HCT116 (cell line): ENCODE measurements at regions not wholly inside any gene's neighbourhood (a gene's known extent, or its start where the extent isn't known, plus 50 kb on each side); places are given as distances from the start of the nearest gene placed in this dataset.

Experiments
- CBX3 ChIP-seq: IDR thresholded peaks from 2 replicates; pipeline ENCODE4 v1.6.1; 2012; ENCODE audit warnings: low read depth
- CTCF ChIP-seq, 3 experiments: fragments of 200-600 bp in 1 of 3; sonication (generic) in 1 of 3; IDR thresholded peaks in 2 of 3; conservative IDR thresholded peaks in 1 of 3; 2 replicates each; pipeline ENCODE4 v1.5.1; 2012 to 2017; ENCODE audit warnings: low read depth in 2 of 3, low read length in 2 of 3, antibody characterized with exemption in 1 of 3, borderline replicate concordance in 1 of 3, control low read depth in 1 of 3, mild to moderate bottlenecking in 1 of 3, mixed read lengths in 1 of 3, mixed run types in 1 of 3, moderate library complexity in 1 of 3; ENCODE audit not compliant: insufficient read depth in 1 of 3
- EZH2 ChIP-seq: fragments of 200-600 bp; sonication (generic); IDR thresholded peaks from 2 replicates; pipeline ENCODE4 v1.6.1; 2017; ENCODE audit warnings: antibody characterized with exemption, mixed run types
- EZH2phosphoT487 ChIP-seq: fragments of 200-600 bp; IDR thresholded peaks from 2 replicates; pipeline ENCODE4 v1.6.1; 2018; ENCODE audit warnings: antibody characterized with exemption, borderline replicate concordance
- POLR2A ChIP-seq: IDR thresholded peaks from 2 replicates; pipeline ENCODE4 v1.7.0; 2011; ENCODE audit warnings: borderline replicate concordance; ENCODE audit not compliant: insufficient read depth, insufficient read length; ENCODE audit errors: extremely low read depth
- POLR2AphosphoS5 ChIP-seq: IDR thresholded peaks from 2 replicates; pipeline ENCODE4 v1.6.1; 2011; ENCODE audit warnings: mild to moderate bottlenecking, low read depth, low read length, moderate library complexity
- RAD21 ChIP-seq: IDR thresholded peaks from 2 replicates; pipeline ENCODE4 v1.6.1; 2012; ENCODE audit warnings: low read depth, mild to moderate bottlenecking
- REST ChIP-seq: IDR thresholded peaks from 2 replicates; pipeline ENCODE4 v1.6.1; 2012; ENCODE audit warnings: low read depth
- SIN3A ChIP-seq: IDR thresholded peaks from 2 replicates; pipeline ENCODE4 v1.6.1; 2012; ENCODE audit warnings: low read depth
- SP1 ChIP-seq: IDR thresholded peaks from 2 replicates; pipeline ENCODE4 v1.6.1; 2012; ENCODE audit warnings: low read depth
- TCF7L2 ChIP-seq: IDR thresholded peaks from 2 replicates; pipeline ENCODE4 v1.7.0; 2011; ENCODE audit warnings: borderline replicate concordance, inconsistent platforms; ENCODE audit not compliant: insufficient read depth, insufficient read length; ENCODE audit errors: extremely low read depth
- YY1 ChIP-seq: IDR thresholded peaks from 2 replicates; pipeline ENCODE4 v1.6.1; 2011; ENCODE audit warnings: low read length, low read depth, moderate library complexity, mild to moderate bottlenecking; ENCODE audit not compliant: insufficient replicate concordance; ENCODE audit errors: extremely low read depth
- TF ChIP-seq, protein P1 (sequence below): IDR thresholded peaks from 2 replicates; pipeline ENCODE4 v1.6.1; 2012
- TF ChIP-seq, protein P2 (sequence below): IDR thresholded peaks from 2 replicates; pipeline ENCODE4 v1.6.1; 2011; ENCODE audit warnings: mild to moderate bottlenecking, low read length, moderate library complexity; ENCODE audit not compliant: insufficient replicate concordance; ENCODE audit errors: extremely low read depth

DNA sequence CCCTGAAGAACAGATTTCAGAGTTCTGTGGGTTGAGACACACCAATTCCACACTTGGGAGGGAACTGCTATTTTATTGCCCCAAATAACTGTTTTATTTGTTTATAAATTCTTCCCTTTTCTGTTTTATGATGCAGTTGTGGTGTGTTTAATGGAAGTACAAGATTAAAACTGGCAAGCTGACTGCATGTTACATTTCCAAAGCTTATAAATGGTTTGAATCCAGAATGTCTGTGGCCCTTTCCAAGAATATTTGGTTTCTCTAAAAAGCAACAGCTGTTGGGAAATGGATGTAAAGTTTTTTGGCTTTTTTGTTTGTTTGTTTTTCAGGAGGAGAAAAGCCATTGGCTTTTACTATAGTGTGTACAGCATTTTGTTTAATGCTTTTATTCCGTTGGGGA lies 234.5 kb downstream of the MTX2 start:
- TF ChIP-seq CTCF (IDR thresholded peaks at IDR 0.05 in 2 of 3, conservative IDR thresholded peaks at IDR 0.05 in 1 of 3; ENCODE audit: borderline replicate concordance in 1 of 3, insufficient read depth in 1 of 3, low read depth in 2 of 3, low read length in 2 of 3) (no peak), POLR2AphosphoS5 (no peak), EZH2phosphoT487 (no peak), POLR2A (no peak), SP1 (no peak), REST (no peak), RAD21 (no peak), YY1 (no peak), SIN3A (no peak), EZH2 (no peak), TCF7L2 (no peak), CBX3 (no peak)
- TF ChIP-seq, protein P1, sequence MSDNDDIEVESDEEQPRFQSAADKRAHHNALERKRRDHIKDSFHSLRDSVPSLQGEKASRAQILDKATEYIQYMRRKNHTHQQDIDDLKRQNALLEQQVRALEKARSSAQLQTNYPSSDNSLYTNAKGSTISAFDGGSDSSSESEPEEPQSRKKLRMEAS, result no peak
- TF ChIP-seq, protein P2, sequence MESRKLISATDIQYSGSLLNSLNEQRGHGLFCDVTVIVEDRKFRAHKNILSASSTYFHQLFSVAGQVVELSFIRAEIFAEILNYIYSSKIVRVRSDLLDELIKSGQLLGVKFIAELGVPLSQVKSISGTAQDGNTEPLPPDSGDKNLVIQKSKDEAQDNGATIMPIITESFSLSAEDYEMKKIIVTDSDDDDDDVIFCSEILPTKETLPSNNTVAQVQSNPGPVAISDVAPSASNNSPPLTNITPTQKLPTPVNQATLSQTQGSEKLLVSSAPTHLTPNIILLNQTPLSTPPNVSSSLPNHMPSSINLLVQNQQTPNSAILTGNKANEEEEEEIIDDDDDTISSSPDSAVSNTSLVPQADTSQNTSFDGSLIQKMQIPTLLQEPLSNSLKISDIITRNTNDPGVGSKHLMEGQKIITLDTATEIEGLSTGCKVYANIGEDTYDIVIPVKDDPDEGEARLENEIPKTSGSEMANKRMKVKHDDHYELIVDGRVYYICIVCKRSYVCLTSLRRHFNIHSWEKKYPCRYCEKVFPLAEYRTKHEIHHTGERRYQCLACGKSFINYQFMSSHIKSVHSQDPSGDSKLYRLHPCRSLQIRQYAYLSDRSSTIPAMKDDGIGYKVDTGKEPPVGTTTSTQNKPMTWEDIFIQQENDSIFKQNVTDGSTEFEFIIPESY, result no peak
